B cell (primary cell): ENCODE measurements at regions not wholly inside any gene's neighbourhood (a gene's known extent, or its start where the extent isn't known, plus 50 kb on each side); places are given as distances from the start of the nearest gene placed in this dataset.

Experiments used
- ATAC-seq: fragments of 200-7000 bp; cut with Tn5 transposase; one replicate; pipeline ENCODE4 v1.10.0; 2021; ENCODE audit warnings: low read depth, mild to moderate bottlenecking, moderate number of reproducible peaks, moderate library complexity
- CTCF ChIA-PET: fragments of 350-600 bp; sonication (Branson Sonifier 250); formaldehyde crosslinking; loops from one replicate; lab custom pipeline; 2021; ENCODE audit warnings: antibody characterized with exemption, inconsistent platforms; lab: Charles Lee
- POLR2A ChIA-PET: fragments of 350-600 bp; sonication (Branson Sonifier 250); formaldehyde crosslinking; loops from one replicate; lab custom pipeline; 2021; ENCODE audit warnings: antibody characterized with exemption; lab: Charles Lee
- DNase-seq: peaks from one replicate; pipeline ENCODE4 v3.0.0; 2013
- H2AFZ ChIP-seq: 2 replicates; pipeline ENCODE4 v1.6.1; 2012; ENCODE audit warnings: mild to moderate bottlenecking, low read depth, low read length; ENCODE audit not compliant: insufficient read depth, poor library complexity, severe bottlenecking
- H3K27ac ChIP-seq, 2 donors: 1 replicate in 1 of 2; 2 replicates in 1 of 2; pipeline ENCODE4 v1.5.1; 2012 to 2013; ENCODE audit warnings: low read length in 2 of 2, mild to moderate bottlenecking in 2 of 2, moderate library complexity in 1 of 2
- H3K27me3 ChIP-seq, 4 experiments: fragments of 200-600 bp in 1 of 4; sonication (generic) in 1 of 4; replicated peaks in 1 of 4; 1 replicate in 2 of 4; 2 replicates in 2 of 4; pipeline versions ENCODE4 v1.6.1 to v1.7.0; 2013 to 2016; ENCODE audit warnings: low read length in 3 of 4, mild to moderate bottlenecking in 2 of 4, mixed read lengths in 1 of 4, moderate library complexity in 1 of 4; ENCODE audit not compliant: insufficient read depth in 4 of 4, control insufficient read depth in 3 of 4; ENCODE audit errors: control extremely low read depth in 1 of 4
- H3K36me3 ChIP-seq, 2 experiments: replicated peaks in 1 of 2; 1 replicate in 1 of 2; 2 replicates in 1 of 2; pipeline versions ENCODE4 v1.6.1 to v1.7.1; 2013; ENCODE audit warnings: low read length in 1 of 2; ENCODE audit not compliant: insufficient read depth in 2 of 2, control insufficient read depth in 1 of 2; ENCODE audit errors: control extremely low read depth in 1 of 2, extremely low read depth in 1 of 2
- H3K4me1 ChIP-seq, 2 donors: fragments of 200-600 bp in 1 of 2; sonication (generic) in 1 of 2; 1 replicate in 1 of 2; 2 replicates in 1 of 2; pipeline versions ENCODE4 v1.5.1 to v1.6.1; 2013 to 2017; ENCODE audit warnings: low read length in 2 of 2; ENCODE audit not compliant: control insufficient read depth in 2 of 2, insufficient read depth in 2 of 2
- H3K4me2 ChIP-seq: replicated peaks from 2 replicates; pipeline ENCODE3; 2012; ENCODE audit warnings: mild to moderate bottlenecking, low read depth, low read length; ENCODE audit not compliant: poor library complexity, severe bottlenecking
- H3K4me3 ChIP-seq, 5 experiments: fragments of 200-600 bp in 1 of 5; sonication (generic) in 1 of 5; 1 replicate in 3 of 5; 2 replicates in 2 of 5; pipeline versions ENCODE4 v1.5.1 to v1.7.0; 2011 to 2016; ENCODE audit warnings: low read length in 4 of 5, mild to moderate bottlenecking in 4 of 5, low read depth in 2 of 5, control low read depth in 1 of 5, moderate library complexity in 1 of 5; ENCODE audit not compliant: insufficient read depth in 1 of 5; ENCODE audit errors: control extremely low read depth in 1 of 5, extremely low read depth in 1 of 5
- H3K79me2 ChIP-seq: fragments of 200-600 bp; sonication (generic); one replicate; pipeline ENCODE4 v1.6.0; 2016; ENCODE audit warnings: low read length; ENCODE audit not compliant: control insufficient read depth, insufficient read depth
- H3K9ac ChIP-seq: fragments of 200-600 bp; sonication (generic); 2 replicates; pipeline ENCODE4 v1.6.1; 2017; ENCODE audit warnings: mild to moderate bottlenecking, low read length, moderate library complexity
- H3K9me3 ChIP-seq, 3 donors: one replicate each; pipeline versions ENCODE4 v1.6.1 to v1.7.1; 2013; ENCODE audit warnings: low read length in 2 of 3; ENCODE audit not compliant: control insufficient read depth in 2 of 3, insufficient read depth in 1 of 3; ENCODE audit errors: control extremely low read depth in 1 of 3
- H4K20me1 ChIP-seq: 2 replicates; pipeline ENCODE4 v1.6.0; 2012; ENCODE audit warnings: mild to moderate bottlenecking, low read length; ENCODE audit not compliant: insufficient read depth, control insufficient read depth, poor library complexity, severe bottlenecking
- H3K27ac Mint-ChIP-seq: one replicate; pipeline ENCODE4 v1.8.0; 2021; ENCODE audit warnings: mixed read lengths
- H3K27me3 Mint-ChIP-seq: one replicate; pipeline ENCODE4 v1.8.0; 2021; ENCODE audit warnings: mixed read lengths
- H3K4me1 Mint-ChIP-seq: one replicate; pipeline ENCODE4 v1.8.0; 2021; ENCODE audit warnings: mixed read lengths
- H3K4me3 Mint-ChIP-seq: one replicate; pipeline ENCODE4 v1.8.0; 2021; ENCODE audit warnings: mixed read lengths
- H3K9me3 Mint-ChIP-seq: one replicate; pipeline ENCODE4 v1.8.0; 2022; ENCODE audit warnings: mixed read lengths; ENCODE audit not compliant: insufficient read depth
- EZH2 ChIP-seq: IDR thresholded peaks from 2 replicates; pipeline ENCODE4 v1.6.1; 2012; ENCODE audit warnings: borderline replicate concordance, low read depth, mild to moderate bottlenecking, moderate library complexity, low read length; ENCODE audit not compliant: insufficient read depth, poor library complexity, severe bottlenecking
- WGBS: methylation state at CpG from one replicate; pipeline ENCODE4 v1.1.5; 2013; ENCODE audit warnings: missing lambda C conversion rate; ENCODE audit not compliant: insufficient coverage; 5-methylcytosine and 5-hydroxymethylcytosine counted together
- intact Hi-C: fragments of 100-400 bp; cut with micrococcal nuclease; formaldehyde crosslinking; loops from one replicate; pipeline ENCODE4 v1.10.0; 2022
- TF ChIP-seq, protein P1 (sequence below): fragments of 200-600 bp; IDR thresholded peaks from one replicate; pipeline ENCODE4 v1.8.0; 2022; ENCODE audit warnings: antibody characterized with exemption, mild to moderate bottlenecking

DNA sequence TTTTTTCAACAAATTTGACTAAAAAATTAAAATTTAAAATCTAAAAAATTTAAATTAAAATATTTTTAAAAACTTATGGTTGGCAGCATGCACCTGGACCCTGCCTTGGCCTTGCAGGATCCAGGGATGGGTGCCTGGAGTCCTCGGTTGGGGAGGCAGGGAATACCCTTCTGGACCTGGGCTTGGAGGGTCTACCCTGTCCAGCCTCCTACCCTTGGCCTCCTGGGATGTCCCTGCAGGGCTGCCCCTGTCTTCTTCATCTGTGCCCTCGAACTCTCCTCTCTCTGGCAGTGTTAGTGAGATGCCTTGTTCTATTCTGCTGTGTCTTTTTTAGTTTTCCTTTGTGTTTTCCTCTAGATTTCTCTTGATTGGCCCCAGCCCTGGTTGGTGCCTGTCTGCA, 68.9 kb upstream of the HAAO start:
- no peak for TF ChIP-seq EZH2
- TF ChIP-seq, protein P1, sequence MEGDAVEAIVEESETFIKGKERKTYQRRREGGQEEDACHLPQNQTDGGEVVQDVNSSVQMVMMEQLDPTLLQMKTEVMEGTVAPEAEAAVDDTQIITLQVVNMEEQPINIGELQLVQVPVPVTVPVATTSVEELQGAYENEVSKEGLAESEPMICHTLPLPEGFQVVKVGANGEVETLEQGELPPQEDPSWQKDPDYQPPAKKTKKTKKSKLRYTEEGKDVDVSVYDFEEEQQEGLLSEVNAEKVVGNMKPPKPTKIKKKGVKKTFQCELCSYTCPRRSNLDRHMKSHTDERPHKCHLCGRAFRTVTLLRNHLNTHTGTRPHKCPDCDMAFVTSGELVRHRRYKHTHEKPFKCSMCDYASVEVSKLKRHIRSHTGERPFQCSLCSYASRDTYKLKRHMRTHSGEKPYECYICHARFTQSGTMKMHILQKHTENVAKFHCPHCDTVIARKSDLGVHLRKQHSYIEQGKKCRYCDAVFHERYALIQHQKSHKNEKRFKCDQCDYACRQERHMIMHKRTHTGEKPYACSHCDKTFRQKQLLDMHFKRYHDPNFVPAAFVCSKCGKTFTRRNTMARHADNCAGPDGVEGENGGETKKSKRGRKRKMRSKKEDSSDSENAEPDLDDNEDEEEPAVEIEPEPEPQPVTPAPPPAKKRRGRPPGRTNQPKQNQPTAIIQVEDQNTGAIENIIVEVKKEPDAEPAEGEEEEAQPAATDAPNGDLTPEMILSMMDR: no peak
- ChIA-PET CTCF (interaction anchor here (1.5 kb wide), 1 partner anchor 623 kb away, joined by 7 read pairs; no protein-coding TSS in a partner anchor), POLR2A (interaction anchor here (0.7 kb wide), 1 partner anchor 674 kb away, joined by 3 read pairs; no protein-coding TSS in a partner anchor)
- H4K20me1 ChIP-seq: no peaks in the 10 kb centered on the region
- Mint-ChIP-seq H3K27me3 (peaks cover 3% of the 10 kb centered on the region), H3K9me3 (peaks cover 5% of the 10 kb centered on the region), H3K4me1 (no peaks in the 10 kb centered on the region), H3K27ac (no peak overlapping the region), H3K4me3 (no peak overlapping the region)
- H3K9ac ChIP-seq: no peak overlapping the region
- H2AFZ ChIP-seq: no peak overlapping the region
- no peaks in the 10 kb centered on the region for H3K4me1 ChIP-seq
- WGBS: 83% methylated on average over 2 of the region's 2 CpGs
- peaks cover 0 to 4% (median 4%) of the 10 kb centered on the region in 3 donors for H3K9me3 ChIP-seq
- no peaks in the 10 kb centered on the region for H3K36me3 ChIP-seq
- no peak overlapping the region for H3K27ac ChIP-seq
- H3K4me2 ChIP-seq: no peak overlapping the region
- no peak overlapping the region for H3K4me3 ChIP-seq
- peaks cover 0 to 2% (median 0%) of the 10 kb centered on the region in 4 experiments for H3K27me3 ChIP-seq
- intact Hi-C loops: no loop called here
- H3K79me2 ChIP-seq: no peaks in the 10 kb centered on the region
- no peak for DNase-seq
- ATAC-seq: no peak

GRCh38 chr2:42860319-42861094, 68.1 kb upstream of the HAAO start:
- peaks cover 5% of the 10 kb centered on the region for H3K9me3 Mint-ChIP-seq
- ChIA-PET CTCF (interaction anchor here (0.6 to 4.9 kb wide), 15 partner anchors 9 to 750 kb away, joined by 3 to 57 read pairs (median 5); no protein-coding TSS in a partner anchor), POLR2A (no interaction called here)
- Histone ChIP-seq H3K27me3 (peaks cover 0 to 2% (median 0%) of the 10 kb centered on the region in 4 experiments), H3K36me3 (no peaks in the 10 kb centered on the region), H4K20me1 (no peaks in the 10 kb centered on the region), H3K9ac (no peak overlapping the region), H3K27ac (no peak overlapping the region), H3K4me2 (no peak overlapping the region), H3K4me3 (no peak overlapping the region), H3K79me2 (no peaks in the 10 kb centered on the region), H3K4me1 (no peaks in the 10 kb centered on the region), H2AFZ (no peak overlapping the region), H3K9me3 (peaks cover 0 to 4% (median 4%) of the 10 kb centered on the region in 3 donors)
- no peak for TF ChIP-seq EZH2
- TF ChIP-seq, protein P1: no peak
- DNase-seq (no peak), ATAC-seq (no peak)
- peaks cover 3% of the 10 kb centered on the region for H3K27me3 Mint-ChIP-seq
- WGBS: 65% methylated on average over 4 of the region's 5 CpGs
- no peaks in the 10 kb centered on the region for H3K4me1 Mint-ChIP-seq
- no peak overlapping the region for H3K4me3 Mint-ChIP-seq
- H3K27ac Mint-ChIP-seq: no peak overlapping the region
- intact Hi-C loops: no loop called here
